Mucosa of stomach (tissue), 1 donor: ENCODE measurements at regions not wholly inside any gene's neighbourhood (a gene's known extent, or its start where the extent isn't known, plus 50 kb on each side); places are given as distances from the start of the nearest gene placed in this dataset.

Experiments used
- H3K27me3 ChIP-seq: one replicate; pipeline ENCODE4 v1.7.0; 2013; ENCODE audit warnings: mild to moderate bottlenecking, low read length; ENCODE audit not compliant: control insufficient read depth, insufficient read depth
- H3K36me3 ChIP-seq: one replicate; pipeline ENCODE4 v1.7.0; 2013; ENCODE audit warnings: low read length; ENCODE audit not compliant: control insufficient read depth, insufficient read depth
- H3K4me1 ChIP-seq: one replicate; pipeline ENCODE4 v1.7.0; 2013; ENCODE audit warnings: mild to moderate bottlenecking, low read length; ENCODE audit not compliant: control insufficient read depth, insufficient read depth
- H3K4me3 ChIP-seq: one replicate; pipeline ENCODE4 v1.7.0; 2013; ENCODE audit warnings: low read length
- H3K9ac ChIP-seq: one replicate; pipeline ENCODE4 v1.7.0; 2013; ENCODE audit warnings: mild to moderate bottlenecking, low read length, moderate library complexity
- H3K9me3 ChIP-seq: one replicate; pipeline ENCODE4 v1.7.0; 2013; ENCODE audit warnings: mild to moderate bottlenecking, low read length, moderate library complexity; ENCODE audit not compliant: control insufficient read depth
- donor health status: Pancreatic carcinoma.

DNA sequence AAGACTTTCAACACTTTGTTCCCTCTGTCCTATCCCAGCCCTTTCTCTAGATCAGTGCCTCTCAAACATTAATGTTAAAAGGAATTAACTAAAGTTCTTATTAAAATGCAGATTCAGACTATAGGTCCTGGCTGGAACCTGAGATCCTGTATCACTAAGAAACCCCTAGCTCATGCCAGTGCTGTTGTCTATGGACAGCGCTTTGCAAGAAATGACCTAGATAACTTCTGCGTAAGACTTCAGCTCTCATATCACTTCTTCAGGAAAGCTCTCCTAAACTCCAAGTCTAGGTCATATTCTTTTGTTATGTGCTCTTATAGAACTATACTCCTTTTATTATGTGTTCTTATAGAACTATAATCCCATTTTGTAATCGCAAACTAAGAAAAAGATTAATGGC lies 67.8 kb upstream of the CDIN1 start:
- H3K36me3 ChIP-seq: no peaks in the 10 kb centered on the region
- peaks cover 24% of the 10 kb centered on the region for H3K4me1 ChIP-seq
- no peak overlapping the region for H3K4me3 ChIP-seq
- no peaks in the 10 kb centered on the region for H3K27me3 ChIP-seq
- H3K9me3 ChIP-seq: no peaks in the 10 kb centered on the region
- H3K9ac ChIP-seq: no peak overlapping the region

GRCh38 chr15:36517758-36518157 lies 61.7 kb upstream of the CDIN1 start:
- H3K27me3 ChIP-seq: no peaks in the 10 kb centered on the region
- no peak overlapping the region for H3K9ac ChIP-seq
- no peaks in the 10 kb centered on the region for H3K9me3 ChIP-seq

GRCh38 chr15:36519067-36519466 lies 60.4 kb upstream of the CDIN1 start:
- no peak overlapping the region for H3K9ac ChIP-seq
- H3K36me3 ChIP-seq: no peaks in the 10 kb centered on the region
- no peak overlapping the region for H3K4me3 ChIP-seq
- H3K9me3 ChIP-seq: no peaks in the 10 kb centered on the region
- H3K27me3 ChIP-seq: no peaks in the 10 kb centered on the region
- H3K4me1 ChIP-seq: no peaks in the 10 kb centered on the region

More at GRCh38 chr15:36517758-36518157, 61.7 kb upstream of the CDIN1 start:
- H3K4me3 ChIP-seq: no peak overlapping the region
- no peaks in the 10 kb centered on the region for H3K4me1 ChIP-seq
- H3K36me3 ChIP-seq: no peaks in the 10 kb centered on the region

DNA sequence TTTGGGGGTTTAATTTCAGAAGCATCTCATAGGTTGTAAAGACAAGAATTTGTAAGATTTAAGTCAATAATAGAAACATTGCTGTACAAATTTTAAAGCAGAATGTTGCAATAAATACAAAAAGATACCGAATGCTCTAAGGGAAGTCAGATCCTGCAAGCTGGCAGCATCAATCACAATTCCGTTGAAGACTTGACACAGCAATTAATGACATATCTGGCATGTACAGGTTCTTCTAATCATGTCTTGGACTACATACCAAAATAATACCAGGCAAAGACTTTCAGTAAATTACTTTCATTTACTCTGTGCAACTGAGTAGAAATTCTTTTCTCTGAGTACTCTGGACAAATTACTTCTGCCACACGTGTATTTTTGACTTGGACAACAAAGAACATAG lies 54.0 kb upstream of the CDIN1 start:
- Histone ChIP-seq H3K27me3 (no peaks in the 10 kb centered on the region), H3K4me1 (no peaks in the 10 kb centered on the region), H3K36me3 (no peaks in the 10 kb centered on the region), H3K4me3 (no peak overlapping the region), H3K9ac (no peak overlapping the region), H3K9me3 (no peaks in the 10 kb centered on the region)

DNA sequence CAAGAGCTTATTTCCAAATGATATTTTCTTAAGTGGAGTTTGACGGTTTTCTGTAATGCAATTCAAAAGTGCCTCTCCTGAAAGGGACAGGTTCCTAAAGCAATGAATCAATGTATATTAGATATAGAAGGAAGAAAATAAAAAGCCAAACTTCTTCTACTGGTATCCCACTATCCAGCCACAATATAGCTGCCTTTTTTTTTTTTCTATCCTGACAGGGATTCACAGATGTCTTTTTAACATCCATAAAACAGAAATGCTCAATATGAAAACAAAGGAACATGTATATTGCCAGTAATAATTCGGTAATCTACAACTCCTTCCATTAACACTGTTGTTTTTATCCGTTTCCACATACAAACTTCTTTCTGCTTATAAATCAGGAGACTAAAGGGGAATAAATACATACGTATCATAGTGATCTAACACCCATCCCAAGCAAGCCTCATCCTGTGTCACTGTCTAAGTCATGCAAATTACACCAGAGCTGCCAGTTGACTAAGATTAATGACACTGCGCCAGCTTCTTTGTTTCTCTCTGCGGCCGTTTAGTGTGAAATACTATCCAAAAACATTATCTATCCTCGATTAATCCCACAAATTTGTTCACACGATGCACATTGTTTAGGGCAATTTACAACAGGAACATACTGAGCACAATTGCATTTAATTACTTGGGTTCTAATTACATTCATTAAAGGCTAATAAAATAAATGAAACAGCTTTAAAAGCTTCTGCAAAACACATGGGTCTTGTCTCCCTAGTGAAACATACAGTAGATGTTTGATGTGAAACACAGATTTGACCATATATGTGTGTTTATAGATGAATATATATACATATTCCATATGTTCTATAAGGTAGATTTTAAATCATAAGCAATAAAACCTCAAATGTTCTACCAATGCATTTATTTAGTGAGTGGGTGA lies 51.9 kb upstream of the CDIN1 start:
- Histone ChIP-seq H3K36me3 (no peaks in the 10 kb centered on the region), H3K9ac (no peak overlapping the region), H3K9me3 (no peaks in the 10 kb centered on the region), H3K4me3 (no peak overlapping the region), H3K4me1 (no peaks in the 10 kb centered on the region), H3K27me3 (no peaks in the 10 kb centered on the region)

DNA sequence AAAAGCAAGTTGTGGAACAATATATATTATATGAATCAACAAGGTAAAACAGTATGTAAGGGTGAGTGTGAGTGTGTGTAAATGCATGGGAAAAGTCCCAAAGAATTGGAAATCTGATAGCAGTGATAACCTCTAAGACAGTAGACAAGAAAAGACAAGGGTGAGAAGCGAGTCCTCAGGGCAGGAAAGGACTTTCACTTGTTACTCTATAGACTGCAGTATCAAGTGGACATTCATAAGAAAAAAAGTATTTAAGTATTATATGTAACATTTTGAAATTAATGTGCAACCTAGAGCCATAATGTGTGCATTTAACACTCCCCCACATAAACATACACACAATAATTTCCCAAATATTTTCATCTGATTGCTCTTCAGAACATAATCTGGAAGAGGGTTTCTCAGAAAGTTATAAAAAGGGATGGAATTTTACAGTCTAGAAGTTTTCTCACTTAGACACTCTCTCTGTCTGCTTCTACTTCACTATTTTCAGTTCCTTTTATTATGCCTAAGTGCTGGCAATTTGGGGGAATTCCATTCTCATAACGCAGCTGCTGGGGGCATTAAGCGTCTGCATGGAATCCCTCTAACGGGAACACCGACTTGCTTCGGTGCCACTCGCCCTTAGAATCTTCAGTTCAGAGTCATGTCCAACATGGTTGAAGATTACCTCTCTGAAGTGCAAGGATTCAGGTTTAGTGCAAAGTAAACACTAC lies 50.0 kb upstream of the CDIN1 start:
- Histone ChIP-seq H3K27me3 (no peaks in the 10 kb centered on the region), H3K4me3 (no peak overlapping the region), H3K9me3 (no peaks in the 10 kb centered on the region), H3K4me1 (no peaks in the 10 kb centered on the region), H3K9ac (no peak overlapping the region), H3K36me3 (no peaks in the 10 kb centered on the region)
